ENCODE measurements at regions not wholly inside any gene's neighbourhood (a gene's known extent, or its start where the extent isn't known, plus 50 kb on each side); places are given as distances from the start of the nearest gene placed in this dataset.
"Not testable (repeated sequence)": the region's sequence is repeated elsewhere in the genome, so short reads cannot be mapped to it uniquely, and the experiment has no call there.

- ATAC-seq, DNase-seq: not testable (repeated sequence)
These were observed 182.5 kb upstream of the FAM20C start for GRCh38 chr7:9919-10318.

- not testable (repeated sequence) for DNase-seq, ATAC-seq
These were observed 159.6 kb upstream of the FAM20C start for GRCh38 chr7:32565-33280.

GRCh38 chr7:35121-35541 is 157.2 kb upstream of the FAM20C start:
- ATAC-seq, DNase-seq: not testable (repeated sequence)

GRCh38 chr7:36539-36938 is 155.8 kb upstream of the FAM20C start:
- DNase-seq, ATAC-seq: not testable (repeated sequence)

GRCh38 chr7:37656-38055 is 154.7 kb upstream of the FAM20C start:
- ATAC-seq, DNase-seq: not testable (repeated sequence)

- not testable (repeated sequence) for ATAC-seq, DNase-seq
These were observed 153.9 kb upstream of the FAM20C start for GRCh38 chr7:38444-38843.

- not testable (repeated sequence) for DNase-seq, ATAC-seq
These were observed 152.2 kb upstream of the FAM20C start for GRCh38 chr7:39984-40740.

GRCh38 chr7:40799-41750 is 151.3 kb upstream of the FAM20C start:
- DNase-seq (no peak), ATAC-seq (no peak)

GRCh38 chr7:41917-42565 is 150.3 kb upstream of the FAM20C start:
- ATAC-seq (no peak), DNase-seq (no peak)

- DNase-seq = no peak
- no peak for ATAC-seq
These were observed 148.4 kb upstream of the FAM20C start for GRCh38 chr7:43791-44540.

- no peak for ATAC-seq
- DNase-seq = no peak
These were observed 147.9 kb upstream of the FAM20C start for GRCh38 chr7:44541-44896.

- ATAC-seq (no peak), DNase-seq (no peak)
These were observed 147.0 kb upstream of the FAM20C start for GRCh38 chr7:45106-46090.

GRCh38 chr7:46123-46829 is 146.1 kb upstream of the FAM20C start:
- ATAC-seq (no peak), DNase-seq (no peak)

- DNase-seq (no peak), ATAC-seq (no peak)
These were observed 145.6 kb upstream of the FAM20C start for GRCh38 chr7:46830-47140.

- ATAC-seq = no peak
- DNase-seq = no peak
These were observed 140.8 kb upstream of the FAM20C start for GRCh38 chr7:51456-52068.

GRCh38 chr7:52100-52499 is 140.3 kb upstream of the FAM20C start:
- ATAC-seq (no peak), DNase-seq (no peak)

GRCh38 chr7:53531-53930 is 138.8 kb upstream of the FAM20C start:
- DNase-seq (no peak), ATAC-seq (no peak)

GRCh38 chr7:54615-55014 is 137.8 kb upstream of the FAM20C start:
- ATAC-seq (no peak), DNase-seq (no peak)

- ATAC-seq (peak; percentile 17), DNase-seq (no peak)
These were observed 136.6 kb upstream of the FAM20C start for GRCh38 chr7:55690-56248.

Measured in stimulated activated naive CD8-positive, alpha-beta T cell treated with anti-CD3 and anti-CD28 coated beads, Interleukin-15, Interleukin-2, amounts not matched to agents 100 U/mL and 50 U/mL, for 24 hours (primary cell).